ENCODE measurements at regions not wholly inside any gene's neighbourhood (a gene's known extent, or its start where the extent isn't known, plus 50 kb on each side); places are given as distances from the start of the nearest gene placed in this dataset.
"Not testable (repeated sequence)": the region's sequence is repeated elsewhere in the genome, so short reads cannot be mapped to it uniquely, and the experiment has no call there.

DNA sequence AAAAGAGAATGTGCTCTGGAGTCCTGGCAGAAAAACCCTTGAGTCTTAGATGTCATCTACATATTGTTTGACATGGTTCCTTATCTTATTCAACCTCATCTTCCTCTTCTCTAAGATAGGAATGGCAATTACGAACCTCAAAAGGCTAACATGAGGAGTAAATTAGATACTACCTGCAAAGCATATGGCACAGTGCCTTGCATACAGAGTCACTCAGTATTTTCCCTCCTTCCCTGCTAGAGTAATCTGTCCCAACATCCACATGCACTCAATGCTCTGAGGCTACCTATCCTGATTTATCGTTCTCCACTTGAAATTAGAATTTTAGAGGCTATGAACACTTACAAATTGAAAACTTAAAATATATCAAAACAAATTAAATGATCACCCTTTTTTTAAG lies 386.7 kb downstream of the RSL24D1 start:
- DNase-seq (ENCODE audit: extremely low read depth, low read depth): no peak
- TF ChIP-seq, protein P1, sequence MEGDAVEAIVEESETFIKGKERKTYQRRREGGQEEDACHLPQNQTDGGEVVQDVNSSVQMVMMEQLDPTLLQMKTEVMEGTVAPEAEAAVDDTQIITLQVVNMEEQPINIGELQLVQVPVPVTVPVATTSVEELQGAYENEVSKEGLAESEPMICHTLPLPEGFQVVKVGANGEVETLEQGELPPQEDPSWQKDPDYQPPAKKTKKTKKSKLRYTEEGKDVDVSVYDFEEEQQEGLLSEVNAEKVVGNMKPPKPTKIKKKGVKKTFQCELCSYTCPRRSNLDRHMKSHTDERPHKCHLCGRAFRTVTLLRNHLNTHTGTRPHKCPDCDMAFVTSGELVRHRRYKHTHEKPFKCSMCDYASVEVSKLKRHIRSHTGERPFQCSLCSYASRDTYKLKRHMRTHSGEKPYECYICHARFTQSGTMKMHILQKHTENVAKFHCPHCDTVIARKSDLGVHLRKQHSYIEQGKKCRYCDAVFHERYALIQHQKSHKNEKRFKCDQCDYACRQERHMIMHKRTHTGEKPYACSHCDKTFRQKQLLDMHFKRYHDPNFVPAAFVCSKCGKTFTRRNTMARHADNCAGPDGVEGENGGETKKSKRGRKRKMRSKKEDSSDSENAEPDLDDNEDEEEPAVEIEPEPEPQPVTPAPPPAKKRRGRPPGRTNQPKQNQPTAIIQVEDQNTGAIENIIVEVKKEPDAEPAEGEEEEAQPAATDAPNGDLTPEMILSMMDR (IDR thresholded peaks at IDR 0.05; ENCODE audit: low read depth, low read length): no peak

DNA sequence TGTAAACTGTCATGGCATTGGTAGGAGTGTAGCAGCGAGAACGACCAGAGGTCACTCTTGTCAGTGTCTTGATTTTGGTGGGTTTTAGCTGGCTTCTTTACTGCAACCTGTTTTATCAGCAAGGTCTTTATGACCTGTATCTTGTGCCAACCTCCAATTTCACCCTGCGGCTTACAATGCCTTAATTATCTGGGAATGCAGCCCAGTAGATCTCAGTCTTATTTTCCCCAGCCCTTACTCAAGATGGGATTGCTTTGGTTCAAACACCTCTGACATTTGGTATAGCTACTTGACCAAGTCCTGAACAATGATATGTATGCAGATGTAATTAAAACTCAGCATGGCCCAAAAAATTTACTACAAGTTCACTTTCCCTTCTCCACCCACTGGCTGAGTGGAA lies 388.4 kb downstream of the RSL24D1 start:
- TF ChIP-seq, protein P1 (IDR thresholded peaks at IDR 0.05; ENCODE audit: low read depth, low read length): no peak

DNA sequence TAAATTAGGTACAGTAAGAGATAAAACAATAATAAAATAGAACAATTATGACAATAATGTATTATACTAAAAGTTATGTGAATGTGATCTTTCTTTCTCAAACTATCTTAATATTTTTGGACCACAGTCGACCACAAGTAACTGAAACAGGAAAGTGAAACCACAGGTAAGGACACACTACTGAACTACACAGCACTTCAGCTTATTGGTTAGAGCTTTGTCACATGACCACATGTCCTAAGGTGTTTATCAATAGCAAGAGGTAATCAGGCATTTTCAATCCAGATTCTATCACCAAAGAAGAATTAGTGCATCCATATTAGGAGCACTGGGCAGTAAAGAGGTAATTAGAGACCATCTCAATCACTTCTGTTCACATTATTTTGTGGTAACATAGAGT lies 392.8 kb downstream of the RSL24D1 start:
- no peak for DNase-seq (ENCODE audit: extremely low read depth, low read depth)
- TF ChIP-seq, protein P1 (IDR thresholded peaks at IDR 0.05; ENCODE audit: low read depth, low read length): no peak

More for the DNA sequence above, 388.4 kb downstream of the RSL24D1 start:
- no peak for DNase-seq (ENCODE audit: extremely low read depth, low read depth)

DNA sequence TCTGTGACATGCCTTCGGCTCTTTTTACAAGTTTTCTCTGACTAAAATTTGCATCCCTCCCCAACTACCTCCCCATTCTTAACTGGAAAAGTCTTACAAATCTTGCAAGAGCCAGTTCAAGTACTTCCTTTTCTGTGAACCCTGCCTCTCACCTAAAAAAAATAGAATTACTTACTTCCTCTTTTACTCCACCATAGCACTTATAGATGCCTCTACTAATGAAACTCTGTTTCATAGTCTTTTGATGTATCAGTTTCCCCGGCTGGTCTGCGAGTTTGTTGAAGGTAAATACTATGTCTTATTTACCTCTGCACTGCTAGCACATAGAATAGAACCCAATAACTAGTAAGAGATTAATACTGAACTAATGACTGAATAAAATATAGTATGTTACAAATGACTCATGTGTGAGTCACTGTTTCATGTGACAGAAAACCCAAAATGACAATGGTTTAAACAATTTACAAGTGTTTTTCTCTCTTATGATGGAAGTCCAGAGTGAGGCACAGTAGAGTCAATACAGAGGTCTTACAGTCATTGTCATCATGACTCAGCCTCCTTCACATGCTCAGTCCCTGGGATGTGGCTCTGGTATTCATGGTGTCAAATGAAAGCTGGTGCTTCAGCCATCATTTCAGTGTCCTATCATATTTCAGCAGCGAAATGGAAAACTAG lies 393.5 kb downstream of the RSL24D1 start:
- TF ChIP-seq, protein P1 (IDR thresholded peaks at IDR 0.05; ENCODE audit: low read depth, low read length): no peak
- no peak for DNase-seq (ENCODE audit: extremely low read depth, low read depth)

DNA sequence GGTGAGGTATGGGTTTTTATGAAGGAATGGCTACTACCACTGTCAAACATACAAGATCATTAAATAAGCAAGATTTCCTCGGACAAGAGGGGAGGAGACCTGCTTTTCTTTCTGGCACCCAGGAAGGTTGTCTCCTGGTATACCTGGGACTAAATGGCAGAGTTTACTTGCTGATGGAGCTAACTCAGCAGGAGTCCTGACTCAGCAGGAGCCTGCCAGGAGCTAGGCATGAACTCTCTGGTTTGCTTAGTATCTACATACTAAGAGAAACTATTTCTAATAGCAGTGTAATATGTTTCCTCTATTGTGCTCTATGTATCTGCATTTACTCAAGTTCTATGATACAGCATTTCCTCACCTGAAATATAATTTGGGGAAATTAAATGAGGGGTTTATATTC lies 404.2 kb downstream of the RSL24D1 start:
- TF ChIP-seq, protein P1 (IDR thresholded peaks at IDR 0.05; ENCODE audit: low read depth, low read length): no peak
- DNase-seq (ENCODE audit: extremely low read depth, low read depth): no peak

DNA sequence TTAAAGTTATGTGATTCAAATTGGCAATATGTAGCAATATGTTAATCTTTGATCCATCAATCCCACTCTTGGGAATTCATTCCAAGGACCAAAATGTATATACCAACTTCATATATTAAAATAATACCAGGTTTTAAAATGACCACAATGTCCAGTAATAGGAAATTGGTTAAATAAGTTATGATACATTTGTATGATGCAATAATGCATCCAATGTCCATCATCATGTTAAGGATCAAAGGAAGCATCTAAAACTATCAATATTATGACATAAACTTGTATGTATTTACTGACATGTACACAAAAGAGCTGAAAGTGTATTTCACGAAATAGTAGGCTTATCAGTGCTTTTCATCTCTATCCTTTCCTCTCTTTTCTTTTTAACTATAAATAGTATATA lies 406.0 kb downstream of the RSL24D1 start:
- DNase-seq (ENCODE audit: extremely low read depth, low read depth): no peak
- TF ChIP-seq, protein P1 (IDR thresholded peaks at IDR 0.05; ENCODE audit: low read depth, low read length): no peak

DNA sequence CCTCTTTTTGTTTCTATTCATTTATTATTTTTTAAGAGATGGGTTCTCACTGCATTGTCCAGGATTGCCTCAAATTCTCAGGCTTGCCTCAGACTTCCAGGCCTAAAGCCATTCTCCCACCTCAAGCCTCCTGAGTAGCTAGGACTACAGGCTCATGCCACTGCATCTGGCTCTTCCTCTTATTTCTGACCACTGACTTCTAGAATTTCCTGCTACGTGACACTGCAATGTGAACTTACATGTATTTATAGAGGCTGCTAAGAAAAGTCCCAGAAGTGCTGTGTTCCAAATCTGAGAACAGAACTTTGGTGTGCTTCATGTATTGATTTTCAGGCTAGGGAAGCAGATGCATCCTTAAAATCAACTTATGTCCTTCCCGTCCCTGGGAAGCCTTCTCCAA lies 407.4 kb downstream of the RSL24D1 start:
- DNase-seq (ENCODE audit: extremely low read depth, low read depth): no peak
- TF ChIP-seq, protein P1 (IDR thresholded peaks at IDR 0.05; ENCODE audit: low read depth, low read length): no peak

DNA sequence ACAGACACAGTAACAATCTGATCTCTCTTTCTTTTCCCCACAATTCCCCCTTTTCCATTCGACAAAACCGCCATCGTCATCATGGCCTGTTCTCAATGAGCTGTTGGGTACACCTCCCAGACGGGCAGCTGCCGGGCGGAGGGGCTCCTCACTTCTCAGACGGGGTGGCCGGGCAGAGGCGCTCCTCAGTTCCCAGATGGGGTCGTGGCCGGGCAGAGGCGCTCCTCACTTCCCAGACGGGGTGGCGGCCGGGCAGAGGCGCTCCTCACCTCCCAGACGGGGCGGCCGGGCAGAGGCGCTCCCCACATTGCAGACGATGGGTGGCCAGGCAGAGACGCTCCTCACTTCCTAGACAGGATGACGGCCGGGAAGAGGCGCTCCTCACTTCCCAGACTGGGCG lies 415.5 kb downstream of the RSL24D1 start:
- DNase-seq (ENCODE audit: extremely low read depth, low read depth): not testable (repeated sequence)
